H1 (cell line): ENCODE measurements at regions not wholly inside any gene's neighbourhood (a gene's known extent, or its start where the extent isn't known, plus 50 kb on each side); places are given as distances from the start of the nearest gene placed in this dataset.

Experiments used
- CEBPB ChIP-seq: IDR thresholded peaks from 2 replicates; pipeline ENCODE4 v1.6.1; 2012; ENCODE audit warnings: low read depth, low read length
- CHD7 ChIP-seq: fragments of 300-600 bp; sonication (generic); IDR thresholded peaks from 2 replicates; pipeline ENCODE4 v1.7.1; 2012; ENCODE audit warnings: low read length, moderate library complexity, mild to moderate bottlenecking, inconsistent platforms; ENCODE audit not compliant: insufficient replicate concordance
- EGR1 ChIP-seq: IDR thresholded peaks from 2 replicates; pipeline ENCODE4 v1.6.1; 2011; ENCODE audit warnings: low read depth, low read length, borderline replicate concordance
- EZH2 ChIP-seq: fragments of 200-600 bp; sonication (generic); IDR thresholded peaks from 2 replicates; pipeline ENCODE4 v1.7.1; 2012; ENCODE audit warnings: low read depth, mild to moderate bottlenecking, moderate library complexity, low read length, inconsistent platforms; ENCODE audit not compliant: severe bottlenecking
- HDAC2 ChIP-seq, 2 experiments: fragments of 300-600 bp in 1 of 2; sonication (generic) in 1 of 2; IDR thresholded peaks; 2 replicates each; pipeline ENCODE4 v1.6.1; 2011 to 2012; ENCODE audit warnings: low read depth in 2 of 2, low read length in 2 of 2, mild to moderate bottlenecking in 2 of 2, moderate library complexity in 2 of 2, borderline replicate concordance in 1 of 2, inconsistent platforms in 1 of 2
- JUND ChIP-seq: IDR thresholded peaks from 2 replicates; pipeline ENCODE4 v1.6.1; 2011; ENCODE audit warnings: mild to moderate bottlenecking, improper control_type of control experiment, low read length
- RNF2 ChIP-seq: fragments of 200-900, 300-1000 bp; sonication (generic); IDR thresholded peaks from 2 replicates; pipeline ENCODE4 v1.7.1; 2016; ENCODE audit warnings: borderline replicate concordance, low read depth, mild to moderate bottlenecking, antibody characterized with exemption, low read length; ENCODE audit not compliant: poor library complexity, severe bottlenecking; ENCODE audit errors: missing control alignments
- SIRT6 ChIP-seq: IDR thresholded peaks from one replicate; pipeline ENCODE4 v1.7.1; 2012; ENCODE audit warnings: low read length, inconsistent platforms
- SP4 ChIP-seq: IDR thresholded peaks from 2 replicates; pipeline ENCODE4 v1.6.1; 2012; ENCODE audit warnings: low read length, inconsistent platforms
- TAF1 ChIP-seq: IDR thresholded peaks from 2 replicates; pipeline ENCODE4 v1.6.1; 2011; ENCODE audit warnings: mild to moderate bottlenecking, low read depth, low read length

- TF ChIP-seq CHD7 (no peak), EZH2 (no peak), HDAC2 (IDR thresholded peaks at IDR 0.05; ENCODE audit: borderline replicate concordance in 1 of 2, low read depth in 2 of 2, low read length in 2 of 2) (no peak), CEBPB (no peak), SP4 (no peak), RNF2 (no peak), SIRT6 (no peak), JUND (no peak), EGR1 (no peak), TAF1 (no peak)
- TF ChIP-seq, all 59 proteins: peak for 0
Measured at GRCh38 chr4:115688961-115689360, 575.5 kb upstream of the NDST4 start (continued).
